HepG2 (cell line): ENCODE measurements at regions not wholly inside any gene's neighbourhood (a gene's known extent, or its start where the extent isn't known, plus 50 kb on each side); places are given as distances from the start of the nearest gene placed in this dataset.

Experiments used
- DR1 ChIP-seq: sonication (generic); formaldehyde crosslinking; IDR thresholded peaks from 2 replicates; pipeline ENCODE4 v1.8.0; 2021; ENCODE audit warnings: mild to moderate bottlenecking, missing genetic modification reagents, inconsistent platforms
- ELF4 ChIP-seq: sonication (generic); formaldehyde crosslinking; IDR thresholded peaks from 2 replicates; pipeline ENCODE4 v1.5.0; 2020; ENCODE audit warnings: missing genetic modification reagents, mild to moderate bottlenecking, moderate library complexity, borderline replicate concordance
- EP300 ChIP-seq, 3 experiments: sonication (generic) in 1 of 3; formaldehyde crosslinking in 1 of 3; IDR thresholded peaks; 2 replicates each; pipeline versions ENCODE4 v1.5.1 to v1.6.1; 2011 to 2020; ENCODE audit warnings: low read depth in 2 of 3, low read length in 2 of 3, borderline replicate concordance in 1 of 3, improper control_type of control experiment in 1 of 3, mild to moderate bottlenecking in 1 of 3, missing genetic modification reagents in 1 of 3, moderate library complexity in 1 of 3
- HNRNPL ChIP-seq: fragments of 200-400 bp; formaldehyde crosslinking; IDR thresholded peaks from 2 replicates; pipeline ENCODE4 v1.6.1; 2017; ENCODE audit warnings: mild to moderate bottlenecking, low read depth, low read length
- JUNB ChIP-seq: sonication (generic); formaldehyde crosslinking; IDR thresholded peaks from 2 replicates; pipeline ENCODE4 v1.8.0; 2022; ENCODE audit warnings: missing genetic modification reagents, mild to moderate bottlenecking, borderline replicate concordance
- PCBP1 ChIP-seq: fragments of 200-400 bp; formaldehyde crosslinking; IDR thresholded peaks from 2 replicates; pipeline ENCODE4 v1.6.1; 2017; ENCODE audit warnings: mild to moderate bottlenecking, low read depth, low read length, borderline replicate concordance
- PHF20 ChIP-seq: sonication (generic); formaldehyde crosslinking; IDR thresholded peaks from 2 replicates; pipeline ENCODE4 v1.5.0; 2020; ENCODE audit warnings: mild to moderate bottlenecking, missing genetic modification reagents
- POLR2AphosphoS5 ChIP-seq: IDR thresholded peaks from 2 replicates; pipeline ENCODE4 v1.6.1; 2012; ENCODE audit warnings: low read depth, low read length
- RXRB ChIP-seq: IDR thresholded peaks from 2 replicates; pipeline ENCODE4 v1.6.1; 2016; ENCODE audit warnings: borderline replicate concordance, missing genetic modification reagents, missing compliant biosample characterization
- SP5 ChIP-seq: IDR thresholded peaks from 2 replicates; pipeline ENCODE4 v1.6.1; 2016; ENCODE audit warnings: low read depth, borderline replicate concordance
- ZBED4 ChIP-seq: sonication (generic); formaldehyde crosslinking; IDR thresholded peaks from 2 replicates; pipeline ENCODE4 v1.4.0; 2020; ENCODE audit warnings: missing genetic modification reagents, borderline replicate concordance
- ZBTB21 ChIP-seq: sonication (generic); formaldehyde crosslinking; IDR thresholded peaks from 2 replicates; pipeline ENCODE4 v1.4.0; 2020; ENCODE audit warnings: missing genetic modification reagents
- TF ChIP-seq, protein P1 (sequence below): sonication (generic); formaldehyde crosslinking; IDR thresholded peaks from 2 replicates; pipeline ENCODE4 v1.5.0; 2020; ENCODE audit warnings: missing genetic modification reagents, mild to moderate bottlenecking, borderline replicate concordance

DNA sequence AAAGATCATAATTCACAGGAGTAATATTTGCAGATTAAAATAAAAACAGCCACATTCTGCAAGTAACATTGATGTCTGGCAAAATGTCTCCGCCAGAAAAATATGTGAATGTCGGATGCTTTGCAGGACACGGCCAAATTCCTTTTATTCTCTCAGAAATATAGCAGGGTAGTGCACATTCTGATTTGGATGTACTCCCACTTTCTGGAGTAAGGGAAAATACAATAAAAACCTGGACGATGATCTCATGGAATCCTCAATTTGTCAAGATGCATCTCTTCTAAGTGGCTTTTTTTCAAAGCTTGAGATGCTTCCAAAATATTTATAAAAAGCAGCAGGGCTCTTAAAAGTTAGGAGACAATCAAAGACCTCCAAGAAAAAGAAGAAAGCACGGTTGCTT is 133.3 kb downstream of the TBX5 start:
- TF ChIP-seq EP300 (IDR thresholded peaks at IDR 0.05; ENCODE audit: low read depth in 2 of 2, low read length in 2 of 2), result no peak
- TF ChIP-seq EP300 (CRISPR knock-in tag; IDR thresholded peaks at IDR 0.05; ENCODE audit: borderline replicate concordance), result no peak
- no peak for TF ChIP-seq PHF20
- no peak for TF ChIP-seq SP5 (CRISPR knock-in tag)
- TF ChIP-seq DR1 (CRISPR knock-in tag), result no peak
- no peak for TF ChIP-seq ZBTB21 (CRISPR knock-in tag)
- no peak for TF ChIP-seq ZBED4 (CRISPR knock-in tag)
- no peak for TF ChIP-seq POLR2AphosphoS5
- TF ChIP-seq, protein P1, sequence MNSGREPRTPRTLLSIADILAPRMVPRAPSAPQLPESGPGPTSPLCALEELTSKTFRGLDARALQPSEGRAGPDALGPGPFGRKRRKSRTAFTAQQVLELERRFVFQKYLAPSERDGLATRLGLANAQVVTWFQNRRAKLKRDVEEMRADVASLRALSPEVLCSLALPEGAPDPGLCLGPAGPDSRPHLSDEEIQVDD (CRISPR knock-in tag), result no peak
- TF ChIP-seq PCBP1, result no peak
- TF ChIP-seq RXRB, result no peak
- no peak for TF ChIP-seq HNRNPL
- TF ChIP-seq JUNB (CRISPR knock-in tag), result no peak
- TF ChIP-seq ELF4 (CRISPR knock-in tag), result no peak
